Right renal cortex interstitium (tissue), 3 donors: ENCODE measurements at regions not wholly inside any gene's neighbourhood (a gene's known extent, or its start where the extent isn't known, plus 50 kb on each side); places are given as distances from the start of the nearest gene placed in this dataset.
"Not testable (repeated sequence)": the region's sequence is repeated elsewhere in the genome, so short reads cannot be mapped to it uniquely, and the experiment has no call there.

Source experiments
- DNase-seq, 3 donors: peaks; one replicate each; pipeline ENCODE4 v3.0.0-alpha.2; 2013; ENCODE audit warnings: low read depth in 3 of 3, low spot score in 2 of 3

DNA sequence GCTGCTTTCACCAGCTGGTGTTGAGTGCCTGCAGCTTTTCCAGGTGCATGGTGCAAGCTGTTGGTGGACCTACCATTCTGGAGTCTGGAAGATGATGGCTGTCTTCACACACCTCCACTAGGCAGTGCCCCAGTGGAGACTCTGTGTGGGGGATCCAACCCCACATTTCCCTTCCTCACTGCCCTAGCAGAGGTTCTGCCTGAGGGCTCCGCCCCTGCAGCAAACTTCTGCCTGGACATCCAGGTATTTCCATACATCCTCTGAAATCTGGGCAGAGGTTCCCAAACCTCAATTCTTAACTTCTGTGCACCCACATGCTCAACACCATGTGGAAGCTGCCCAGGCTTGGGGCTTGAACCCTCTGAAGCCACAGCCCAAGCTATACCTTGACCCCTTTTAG, 172.4 kb downstream of the PHF2 start:
- not testable (repeated sequence) for DNase-seq

- DNase-seq = no peak
Measured at GRCh38 chr9:93731963-93732362, 155.6 kb downstream of the PHF2 start.

DNA sequence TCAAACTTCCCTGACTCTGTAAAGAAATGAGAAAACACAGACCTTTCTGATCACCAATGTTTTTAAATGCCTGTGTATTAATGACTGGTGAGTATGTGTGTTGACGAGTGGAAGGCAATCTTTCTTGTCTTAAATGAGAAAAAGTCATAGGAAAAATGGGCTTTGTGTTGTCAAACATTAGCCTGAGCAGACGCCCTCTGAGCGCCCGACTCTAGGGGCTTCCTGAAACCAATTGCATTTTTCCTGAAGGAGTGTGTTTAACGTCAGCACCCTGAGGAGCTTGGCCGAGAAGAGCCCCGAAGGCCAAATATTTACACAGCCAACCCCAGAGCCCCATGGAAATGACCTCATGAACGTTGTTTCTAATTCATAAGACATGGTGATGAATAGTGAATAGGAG, 154.3 kb downstream of the PHF2 start:
- no peak for DNase-seq

- no peak for DNase-seq
Measured at GRCh38 chr9:93730217-93730616, 153.8 kb downstream of the PHF2 start.
